HG02763 (cell line): ENCODE measurements at regions not wholly inside any gene's neighbourhood (a gene's known extent, or its start where the extent isn't known, plus 50 kb on each side); places are given as distances from the start of the nearest gene placed in this dataset.

Experiments used
- ATAC-seq: cut with Tn5 transposase; IDR thresholded peaks from one replicate; pipeline ENCODE4 v1.9.1; 2021; ENCODE audit warnings: mild to moderate bottlenecking, moderate library complexity; ENCODE audit not compliant: unreplicated experiment

DNA sequence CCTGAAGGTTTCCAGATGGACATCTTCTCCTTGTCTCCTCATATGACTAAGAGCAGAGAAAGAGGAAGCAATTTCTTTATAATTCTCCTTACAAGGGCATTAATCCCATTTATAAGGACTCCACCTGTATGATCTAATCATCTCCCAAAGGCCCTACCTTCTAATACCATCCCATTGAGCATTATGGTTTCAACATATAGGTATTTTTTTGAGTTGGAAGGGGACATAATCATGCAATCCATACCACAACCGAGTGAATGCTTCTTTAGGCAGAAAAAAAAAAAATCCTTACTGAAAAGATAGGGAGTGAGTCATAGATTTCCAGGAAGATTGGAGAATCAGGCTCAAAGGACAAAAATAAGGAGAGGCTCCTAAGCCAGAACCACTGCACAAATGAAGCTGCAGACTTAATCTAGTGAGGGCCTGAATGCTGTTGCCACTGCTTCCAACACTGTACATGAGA, 312.5 kb upstream of the HS3ST1 start:
- no peak for ATAC-seq

DNA sequence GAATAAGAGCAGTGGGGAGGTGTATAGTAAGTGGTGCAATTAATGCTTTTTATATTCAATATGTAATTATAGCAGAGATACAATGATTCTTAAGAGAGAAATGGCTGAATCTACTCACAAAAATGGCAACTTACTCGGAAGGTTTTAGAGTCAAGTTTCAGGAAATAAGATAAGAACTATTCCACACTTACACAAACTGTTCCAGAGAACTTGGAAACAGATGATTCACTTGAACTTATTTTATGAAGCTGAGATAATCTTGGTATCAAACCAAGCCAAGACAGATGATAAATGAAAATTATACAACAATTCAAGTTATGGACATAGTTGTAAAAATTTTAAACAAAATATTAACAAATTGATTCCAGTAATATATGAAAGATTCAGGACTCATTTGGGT, 311.3 kb upstream of the HS3ST1 start:
- ATAC-seq: no peak

DNA sequence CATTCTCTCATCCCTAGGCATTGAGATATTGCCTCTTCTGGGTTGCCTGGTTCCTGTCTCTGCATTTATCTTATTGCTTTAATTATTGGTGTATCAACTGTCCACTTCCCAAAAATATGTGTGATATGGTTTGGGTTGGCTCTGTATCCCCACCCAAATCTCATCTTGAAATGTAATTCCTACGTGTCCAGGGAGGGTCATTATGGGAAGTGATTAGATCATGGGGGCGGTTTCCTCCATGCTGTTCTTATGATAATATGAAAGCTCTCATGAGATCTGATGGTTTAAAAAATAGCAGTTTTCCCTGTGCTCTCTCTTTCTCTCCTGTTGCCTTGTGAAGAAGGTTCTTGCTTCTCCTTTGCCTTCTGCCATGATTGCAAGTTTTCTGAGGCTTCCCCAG, 308.3 kb upstream of the HS3ST1 start:
- ATAC-seq: no peak

DNA sequence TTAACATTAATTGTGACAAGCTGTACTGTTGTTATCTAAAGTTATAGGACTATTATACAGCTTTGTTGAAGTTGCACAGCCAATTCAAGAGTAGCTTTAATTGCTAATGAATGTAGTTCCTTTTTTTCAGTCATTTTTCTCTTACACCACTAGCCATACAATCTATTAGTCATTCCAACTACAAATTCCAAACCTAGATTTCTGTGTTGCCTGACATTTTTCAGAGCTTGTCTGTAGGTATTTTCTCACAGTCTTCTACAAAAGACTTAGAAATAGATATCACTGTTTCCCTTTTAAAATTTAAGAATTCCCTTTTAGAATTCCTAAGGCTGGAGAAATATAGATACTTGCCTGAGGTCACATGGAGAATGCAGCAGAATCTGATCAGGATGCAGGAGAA, 307.0 kb upstream of the HS3ST1 start:
- no peak for ATAC-seq

DNA sequence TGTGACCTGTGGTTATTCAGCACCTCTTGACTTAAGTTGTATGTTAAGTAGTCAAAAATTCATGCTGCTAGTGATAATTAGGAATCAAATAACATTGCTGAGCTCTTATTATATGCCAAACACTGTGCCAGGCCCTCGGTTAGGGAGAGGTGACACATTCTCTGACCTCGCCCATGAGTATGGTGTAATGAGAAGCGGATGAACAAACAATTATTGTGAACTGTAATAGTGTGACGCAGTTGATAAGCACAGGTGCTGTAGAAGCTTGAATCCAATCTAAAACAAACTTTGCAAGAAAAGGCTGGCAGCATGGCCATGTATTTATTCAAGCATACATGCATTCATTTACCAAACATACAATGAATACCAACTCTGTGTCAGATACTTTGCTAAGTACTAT, 303.5 kb upstream of the HS3ST1 start:
- no peak for ATAC-seq

DNA sequence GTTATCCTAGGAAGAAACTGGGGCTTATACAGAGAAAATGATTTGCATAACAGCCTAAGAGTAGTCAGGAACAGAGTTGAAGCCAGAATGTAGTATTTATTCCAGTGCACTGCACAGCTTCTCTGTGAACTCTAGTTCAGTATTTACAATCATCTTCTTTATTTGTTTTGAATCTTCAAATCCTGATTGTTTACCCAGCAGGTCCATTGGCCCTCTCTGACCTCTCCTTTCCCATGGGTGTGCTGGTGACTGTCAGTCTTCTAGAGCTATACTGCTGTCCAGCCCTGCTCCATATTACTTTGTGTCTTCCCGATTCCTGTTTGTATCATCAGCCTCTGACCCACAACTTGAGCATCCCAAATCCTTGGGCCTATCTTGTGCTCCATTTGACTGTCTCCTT, 301.9 kb upstream of the HS3ST1 start:
- ATAC-seq: no peak

DNA sequence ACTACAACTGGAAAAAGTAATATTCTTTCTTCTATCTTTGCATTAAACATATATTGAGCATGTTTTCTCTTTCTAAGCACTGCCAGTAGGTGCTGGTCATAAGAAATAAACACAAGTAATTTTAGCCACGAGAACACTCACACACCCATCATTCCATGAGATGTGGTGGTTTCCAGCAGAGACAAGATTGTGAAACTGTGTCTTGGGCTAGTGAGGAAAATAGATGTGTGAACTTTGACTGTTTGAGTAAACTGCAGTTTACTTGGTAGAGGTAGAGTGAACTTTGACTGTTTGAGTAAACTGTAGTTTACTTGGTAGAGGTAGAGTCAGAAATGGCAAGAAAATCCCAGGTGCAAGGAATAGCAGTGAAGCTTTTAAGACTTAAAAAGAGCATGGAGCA, 300.9 kb upstream of the HS3ST1 start:
- ATAC-seq: no peak

DNA sequence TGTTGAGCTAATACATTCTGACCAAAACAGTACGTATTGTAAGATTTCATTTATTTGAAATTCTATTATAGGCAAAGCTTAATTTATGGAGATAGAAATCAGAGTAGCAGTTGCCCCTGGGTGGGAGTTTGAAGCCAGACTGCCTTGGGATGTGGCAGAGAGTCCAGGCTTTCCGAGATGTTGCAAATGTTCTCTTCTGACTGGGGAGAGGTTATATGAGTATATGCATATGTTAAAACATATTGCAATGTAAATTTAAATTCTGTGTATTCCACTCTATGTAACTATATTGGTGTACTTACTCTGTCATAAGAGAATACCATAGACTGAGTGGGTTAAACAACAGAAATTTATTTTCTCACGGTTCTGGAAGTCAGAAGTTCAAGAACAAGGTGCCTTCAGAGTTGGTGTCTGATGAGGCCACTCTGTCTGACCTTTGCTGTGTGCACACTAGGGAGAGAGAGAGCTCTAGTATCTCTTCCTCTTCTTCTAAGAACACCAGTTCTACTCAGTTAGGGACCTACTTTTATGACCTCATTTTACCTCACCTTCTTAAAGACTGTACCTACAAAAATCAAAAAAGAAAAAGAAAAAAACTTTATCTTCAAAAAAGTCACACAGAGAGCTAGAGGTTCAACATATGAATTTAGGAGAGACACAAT, 299.3 kb upstream of the HS3ST1 start:
- no peak for ATAC-seq

DNA sequence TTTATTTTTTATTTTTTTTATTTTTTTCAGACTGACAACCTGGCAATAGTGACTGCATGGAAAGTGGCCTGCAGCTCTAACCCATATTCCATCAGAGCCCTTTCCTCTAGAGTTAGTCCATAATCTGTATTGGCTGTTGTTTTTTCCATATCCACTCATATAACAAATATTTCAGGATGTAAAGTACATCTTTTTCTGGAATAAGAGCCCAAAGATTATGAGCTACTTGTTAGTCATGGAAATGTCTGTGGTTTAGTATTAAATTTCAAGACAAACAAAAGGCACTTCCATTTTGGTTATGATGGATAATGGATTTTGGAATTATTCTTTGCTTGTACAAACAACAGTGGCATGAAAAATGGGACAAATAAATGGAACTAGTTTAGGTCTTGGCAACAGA, 296.0 kb upstream of the HS3ST1 start:
- ATAC-seq: no peak

DNA sequence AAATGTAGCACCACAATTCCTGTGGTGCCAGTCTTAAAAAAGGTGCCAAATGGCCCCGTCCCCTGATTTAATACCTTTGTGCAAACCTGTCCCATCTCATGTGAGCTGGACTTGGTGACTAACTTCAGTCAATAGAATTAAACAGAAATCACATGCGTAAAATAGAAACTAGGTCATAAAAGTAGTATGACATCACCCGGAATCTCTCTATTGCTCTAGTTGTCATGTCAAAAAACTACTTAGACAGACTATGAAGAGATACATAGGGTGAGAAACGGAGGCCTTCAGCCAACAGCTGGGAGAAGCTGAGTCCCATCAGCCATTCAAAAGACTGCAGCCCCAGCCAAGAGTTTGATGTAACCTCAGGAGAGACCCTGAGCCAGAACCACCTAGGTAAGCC, 293.5 kb upstream of the HS3ST1 start:
- no peak for ATAC-seq

DNA sequence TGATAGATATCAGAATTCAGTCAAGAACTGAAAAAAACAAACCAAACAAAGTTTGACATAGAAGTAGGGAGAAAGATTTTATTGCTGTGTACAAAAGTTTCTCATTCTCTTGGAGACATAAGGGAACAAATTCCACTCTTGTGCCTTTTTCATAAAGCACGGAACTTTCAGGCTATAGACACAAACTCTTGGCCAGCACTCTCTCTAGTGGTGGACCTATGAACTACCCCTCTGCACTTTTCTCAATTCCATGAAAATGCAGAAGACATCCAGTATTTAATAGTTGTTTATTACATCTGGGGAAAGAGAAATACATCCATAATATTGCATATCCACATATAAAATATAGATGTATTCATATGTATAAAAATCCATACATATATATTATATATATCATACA, 291.6 kb upstream of the HS3ST1 start:
- no peak for ATAC-seq

DNA sequence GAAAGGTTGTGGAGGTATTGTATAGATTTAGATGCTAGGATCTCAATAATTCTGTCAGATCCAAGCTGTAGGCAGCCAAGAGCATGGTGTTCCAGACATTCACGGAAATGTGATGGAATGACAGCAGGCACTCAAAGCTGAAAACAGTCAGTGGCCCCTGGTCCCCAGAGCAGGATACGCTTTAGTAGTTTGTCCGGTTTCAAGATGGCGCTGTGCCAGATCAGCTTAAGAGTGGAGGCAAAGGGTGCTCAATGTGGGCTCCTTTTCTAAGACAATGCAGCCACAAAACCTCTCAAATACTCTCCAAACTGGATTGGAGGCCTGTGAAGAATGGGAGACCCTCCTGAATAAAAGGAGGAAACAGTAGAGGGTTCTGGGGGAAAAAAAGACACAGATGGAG, 291.2 kb upstream of the HS3ST1 start:
- ATAC-seq: no peak

DNA sequence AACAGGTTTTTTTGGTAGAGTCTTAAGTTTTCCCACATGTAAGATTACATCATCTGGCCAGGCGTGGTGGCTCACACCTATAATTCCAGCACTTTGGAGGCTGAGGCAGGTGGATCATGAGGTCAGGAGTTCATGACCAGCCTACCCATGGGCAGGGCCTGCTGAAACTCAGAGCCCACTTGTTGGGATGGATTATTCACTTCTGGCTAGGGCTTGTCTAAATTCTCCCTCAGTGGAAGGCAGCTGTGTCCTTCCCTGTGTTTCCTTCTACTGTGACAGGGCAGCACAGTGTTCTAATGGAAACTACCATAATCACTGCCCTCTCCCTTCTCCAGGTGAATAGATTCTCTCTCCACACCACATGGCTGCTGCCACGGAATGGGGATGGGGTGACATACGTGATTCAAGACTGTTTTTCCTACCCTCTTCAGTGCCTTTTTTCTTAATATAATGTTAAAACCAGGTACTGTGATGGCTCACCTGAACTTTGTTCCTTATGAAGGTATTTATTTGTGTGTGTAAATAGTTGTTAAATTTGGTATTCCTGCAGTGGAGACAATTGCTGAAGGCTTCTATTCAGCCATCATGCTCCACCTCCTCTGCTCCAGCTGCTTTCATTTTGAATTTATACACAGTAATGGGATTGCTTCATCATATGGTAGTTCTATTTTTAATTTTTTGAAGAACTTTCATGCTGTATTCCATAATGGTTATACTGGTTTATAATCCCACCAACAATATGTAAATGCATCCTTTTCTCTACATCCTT, 287.2 kb upstream of the HS3ST1 start:
- no peak for ATAC-seq

DNA sequence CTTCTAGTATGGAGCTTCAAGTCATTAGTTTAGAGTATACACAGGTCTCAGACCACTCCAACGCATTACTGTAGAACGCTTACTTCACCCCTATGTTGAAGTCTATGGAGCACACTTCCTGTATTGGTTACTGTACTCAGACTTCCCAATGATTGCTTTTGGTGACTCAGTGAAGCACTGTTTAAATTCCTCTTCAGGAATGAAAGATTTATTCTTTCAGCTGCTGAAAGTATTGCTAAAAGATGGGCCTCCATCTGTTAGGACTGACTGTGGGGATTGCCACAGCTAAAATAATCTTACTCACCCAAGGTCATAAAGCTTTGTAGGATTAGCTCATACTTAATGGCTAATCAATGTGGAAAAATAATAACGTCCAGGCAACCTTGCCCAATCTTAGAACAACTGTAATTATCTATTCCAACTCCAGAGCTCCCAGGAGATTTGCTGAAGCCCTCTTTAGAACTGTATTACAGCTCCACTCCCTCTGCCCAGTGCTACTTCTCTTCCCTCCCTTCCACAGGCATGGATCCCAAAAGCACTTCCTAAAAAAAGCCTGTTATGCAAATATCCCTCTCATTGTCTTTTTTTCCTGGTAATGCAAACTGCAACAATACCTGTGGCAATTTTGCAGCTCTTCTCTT, 281.9 kb upstream of the HS3ST1 start:
- ATAC-seq: no peak

DNA sequence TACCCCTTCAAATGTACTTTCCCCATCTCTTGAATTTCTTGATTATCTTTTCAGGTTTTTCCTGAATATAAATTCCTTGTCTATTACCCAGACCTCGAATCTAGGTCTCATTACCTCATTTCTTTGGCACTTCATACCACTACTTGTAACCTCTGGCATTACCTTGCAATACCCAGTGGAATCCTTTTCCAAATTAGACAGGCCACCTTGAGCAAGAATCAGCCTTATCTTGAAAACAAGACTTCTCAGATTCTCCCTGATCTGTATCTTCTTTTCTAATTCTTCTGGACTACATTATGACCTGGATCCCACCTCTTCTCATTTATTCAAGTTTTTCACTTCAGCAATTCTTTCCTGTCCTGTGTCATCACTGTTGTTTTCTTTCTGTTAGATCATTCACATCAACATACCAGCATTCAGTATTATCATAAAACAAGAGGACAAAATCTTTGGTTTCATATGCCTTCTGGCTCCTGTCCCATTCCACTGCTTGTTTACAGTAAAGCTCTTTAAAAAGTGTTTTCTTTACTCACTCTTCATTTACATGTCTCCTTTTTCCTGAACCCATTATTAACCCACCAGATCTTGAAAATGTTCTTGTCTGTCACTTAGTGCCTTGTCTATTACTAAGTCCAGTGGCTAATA, 275.6 kb upstream of the HS3ST1 start:
- ATAC-seq: no peak

DNA sequence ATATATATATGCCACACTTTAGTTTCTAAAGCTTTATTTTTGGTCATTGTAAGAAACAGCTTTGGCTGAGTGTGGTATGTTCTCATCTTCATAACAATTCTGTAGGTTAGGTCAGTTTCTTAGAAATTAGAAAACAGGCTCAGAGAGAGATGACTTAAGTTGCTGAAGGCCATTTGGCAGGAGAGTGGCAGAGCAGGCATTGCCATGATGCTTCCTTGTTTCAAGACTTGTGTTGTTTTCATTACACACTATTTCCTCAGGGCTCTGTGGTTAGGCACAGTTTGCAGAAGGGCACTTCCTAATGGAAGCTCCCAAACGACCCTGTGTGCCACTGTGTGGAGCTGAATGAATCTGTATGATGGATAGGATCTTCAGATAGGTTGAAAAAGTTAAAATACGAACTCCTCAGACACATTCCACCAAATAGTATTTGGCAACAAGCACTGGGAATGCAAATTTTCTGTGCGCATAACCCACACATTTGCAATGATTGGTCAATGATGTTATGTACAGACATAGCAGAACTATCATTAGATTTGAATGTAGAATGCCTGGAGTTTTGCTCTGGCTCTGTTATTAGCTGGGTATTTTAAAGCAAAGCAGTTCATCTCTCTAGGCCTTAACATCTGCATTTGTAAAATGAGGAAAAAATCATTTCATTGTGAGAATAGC, 274.3 kb upstream of the HS3ST1 start:
- ATAC-seq: no peak

DNA sequence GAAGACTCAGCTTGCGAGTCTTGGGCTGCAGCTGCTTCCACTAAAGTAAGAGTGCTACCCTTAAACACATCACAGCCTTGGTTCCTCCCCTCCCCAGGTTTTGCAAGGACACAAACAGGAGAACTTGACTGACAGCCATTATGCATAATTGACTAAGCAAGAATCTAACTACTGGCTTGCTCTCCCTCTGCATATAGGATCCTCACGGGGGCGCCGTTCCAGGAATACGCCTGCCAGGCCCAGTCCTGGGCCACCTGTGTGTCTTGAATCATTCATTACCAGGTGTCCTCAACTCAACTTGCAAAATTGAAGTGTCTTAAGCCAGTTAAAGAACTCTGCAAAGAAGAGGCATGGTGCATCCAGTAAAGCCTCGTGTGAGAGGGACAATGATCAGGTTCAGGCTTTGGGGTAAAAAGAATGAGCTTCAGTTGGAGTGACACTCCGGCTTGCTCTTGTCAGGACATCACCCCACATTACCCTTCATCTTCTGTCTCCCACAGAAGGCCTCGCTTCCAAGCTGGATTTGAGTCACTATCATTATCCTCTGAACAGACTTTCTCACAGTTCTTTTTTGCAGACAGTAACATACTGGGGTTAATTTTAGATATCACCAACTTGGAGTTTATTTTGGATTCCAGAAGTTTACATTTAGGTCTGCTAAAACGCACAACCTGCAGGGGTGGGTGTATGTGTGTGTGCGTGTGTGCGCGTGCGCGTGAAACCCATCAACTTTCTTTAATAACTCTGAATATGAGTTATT, 273.5 kb upstream of the HS3ST1 start:
- no peak for ATAC-seq

DNA sequence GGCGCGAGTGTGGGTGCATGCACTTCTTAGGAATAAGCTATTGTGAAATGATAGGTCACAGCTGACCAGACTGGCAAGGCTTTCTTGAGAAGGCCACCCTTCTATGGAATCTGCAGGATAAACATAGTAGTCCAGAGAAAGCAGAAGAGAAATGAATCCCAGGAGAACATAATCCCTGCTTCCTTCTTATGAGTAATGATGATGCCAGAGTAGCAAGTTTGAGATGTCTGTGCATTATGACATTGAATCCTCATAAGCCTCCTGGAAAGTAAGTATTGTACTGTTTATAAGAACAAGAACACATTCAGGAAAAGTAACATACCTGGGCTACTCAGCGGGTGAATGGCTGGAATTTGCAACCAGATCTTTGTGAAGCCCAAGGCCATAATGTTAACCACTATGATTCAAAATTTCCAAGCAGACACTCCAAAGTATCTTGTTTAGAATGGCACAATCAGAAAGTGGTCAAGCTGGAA, 272.1 kb upstream of the HS3ST1 start:
- no peak for ATAC-seq

DNA sequence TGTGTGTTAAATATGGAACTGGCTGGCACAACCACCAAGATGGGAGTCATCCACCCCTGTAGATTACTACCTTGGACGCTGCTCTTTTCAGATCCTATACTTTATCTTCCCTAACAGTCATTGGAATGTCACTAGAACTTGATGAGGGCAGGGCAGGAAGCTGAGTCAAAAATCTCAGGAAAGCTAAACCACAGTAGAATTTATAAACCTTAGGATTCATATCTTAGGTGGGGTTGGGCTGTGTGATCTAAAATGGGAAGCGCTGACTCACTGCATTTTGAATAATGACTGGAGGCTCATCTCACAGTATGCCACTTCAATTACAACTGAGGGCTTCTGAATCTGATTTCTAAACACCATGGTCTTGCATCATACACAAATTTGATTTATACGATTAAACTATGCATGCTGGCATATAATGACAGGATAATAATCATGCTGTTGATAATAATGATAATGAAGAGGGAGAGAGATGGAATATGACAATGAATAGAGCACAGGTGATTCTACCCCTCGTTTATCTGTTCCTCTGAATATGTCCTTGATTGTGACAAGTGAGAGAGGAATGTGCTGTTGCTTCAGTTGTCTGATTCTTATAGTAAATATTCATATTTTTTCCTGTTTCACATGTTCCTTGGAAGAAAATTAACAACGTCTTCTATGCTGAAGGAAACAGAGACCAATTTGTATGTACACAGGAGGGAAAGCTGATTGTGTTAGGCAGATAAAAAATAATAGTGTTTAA, 270.3 kb upstream of the HS3ST1 start:
- ATAC-seq: no peak

DNA sequence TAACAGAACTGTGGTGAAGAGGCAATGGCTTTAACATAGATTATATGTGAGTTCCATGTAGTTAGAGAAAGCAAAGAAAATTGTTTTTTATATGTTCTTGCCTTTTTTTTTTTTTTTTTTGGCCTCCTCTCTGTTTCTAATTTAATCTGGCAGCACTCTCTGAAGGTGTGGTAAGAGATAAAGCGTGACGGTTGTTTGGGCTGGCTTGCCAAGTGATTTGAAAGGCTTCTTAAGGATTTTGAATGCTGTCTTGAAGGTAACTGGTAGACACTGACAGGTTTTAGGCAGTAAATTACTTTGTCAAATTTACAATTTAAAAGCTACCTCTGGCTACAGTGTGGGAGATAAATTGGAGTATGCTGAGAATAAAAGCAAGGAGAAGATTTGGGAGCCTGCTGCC, 269.3 kb upstream of the HS3ST1 start:
- no peak for ATAC-seq
